ENCODE measurements at regions not wholly inside any gene's neighbourhood (a gene's known extent, or its start where the extent isn't known, plus 50 kb on each side); places are given as distances from the start of the nearest gene placed in this dataset.

- no peak for DNase-seq
Measured at GRCh38 chr9:16135968-16136367, 583.1 kb downstream of the CCDC171 start.

- DNase-seq = no peak
Measured at GRCh38 chr9:16136451-16136850, 583.6 kb downstream of the CCDC171 start.

GRCh38 chr9:16136961-16137360, 584.1 kb downstream of the CCDC171 start:
- no peak for DNase-seq

- no peak for DNase-seq
Measured at GRCh38 chr9:16138561-16139491, 586.0 kb downstream of the CCDC171 start.

GRCh38 chr9:16139774-16140173, 586.9 kb downstream of the CCDC171 start:
- no peak for DNase-seq

GRCh38 chr9:16143310-16143709, 590.5 kb downstream of the CCDC171 start:
- no peak for DNase-seq

GRCh38 chr9:16143947-16144890, 591.4 kb downstream of the CCDC171 start:
- no peak for DNase-seq

- DNase-seq = no peak
Measured at GRCh38 chr9:16145196-16145950, 592.5 kb downstream of the CCDC171 start.

GRCh38 chr9:16147726-16148125, 594.9 kb downstream of the CCDC171 start:
- DNase-seq = no peak

- DNase-seq = no peak
Measured at GRCh38 chr9:16150501-16150900, 597.7 kb downstream of the CCDC171 start.

GRCh38 chr9:16150938-16151650, 598.3 kb downstream of the CCDC171 start:
- DNase-seq = no peak

- DNase-seq = no peak
Measured at GRCh38 chr9:16152276-16153101, 599.6 kb downstream of the CCDC171 start.

GRCh38 chr9:16153221-16153620, 600.4 kb downstream of the CCDC171 start:
- no peak for DNase-seq

GRCh38 chr9:16153741-16154140, 600.9 kb downstream of the CCDC171 start:
- DNase-seq = no peak

GRCh38 chr9:16154521-16155078, 601.8 kb downstream of the CCDC171 start:
- DNase-seq = no peak

GRCh38 chr9:16155878-16156277, 603.0 kb downstream of the CCDC171 start:
- DNase-seq = no peak

- DNase-seq = no peak
Measured at GRCh38 chr9:16157216-16157615, 604.4 kb downstream of the CCDC171 start.

GRCh38 chr9:16157651-16158050, 604.8 kb downstream of the CCDC171 start:
- no peak for DNase-seq

GRCh38 chr9:16158093-16158492, 605.2 kb downstream of the CCDC171 start:
- DNase-seq = no peak

GRCh38 chr9:16161483-16161882, 608.6 kb downstream of the CCDC171 start:
- no peak for DNase-seq

- no peak for DNase-seq
Measured at GRCh38 chr9:16170119-16170518, 617.3 kb downstream of the CCDC171 start.

All from cerebellar nuclear complex (tissue), 1 donor.